PC-3 (cell line): ENCODE measurements at regions not wholly inside any gene's neighbourhood (a gene's known extent, or its start where the extent isn't known, plus 50 kb on each side); places are given as distances from the start of the nearest gene placed in this dataset.
"Not testable (repeated sequence)": the region's sequence is repeated elsewhere in the genome, so short reads cannot be mapped to it uniquely, and the experiment has no call there.

Experiments used
- EZH2phosphoT487 ChIP-seq: fragments of 300-600 bp; sonication (generic); IDR thresholded peaks from 2 replicates; pipeline ENCODE4 v1.6.1; 2018; ENCODE audit warnings: mild to moderate bottlenecking, antibody characterized with exemption, low read length, borderline replicate concordance
- TF ChIP-seq, protein P1 (sequence below): fragments of 300-600 bp; sonication (generic); conservative IDR thresholded peaks from 2 replicates; pipeline ENCODE4 v1.5.1; 2017; ENCODE audit warnings: antibody characterized with exemption, low read depth, mild to moderate bottlenecking, low read length

DNA sequence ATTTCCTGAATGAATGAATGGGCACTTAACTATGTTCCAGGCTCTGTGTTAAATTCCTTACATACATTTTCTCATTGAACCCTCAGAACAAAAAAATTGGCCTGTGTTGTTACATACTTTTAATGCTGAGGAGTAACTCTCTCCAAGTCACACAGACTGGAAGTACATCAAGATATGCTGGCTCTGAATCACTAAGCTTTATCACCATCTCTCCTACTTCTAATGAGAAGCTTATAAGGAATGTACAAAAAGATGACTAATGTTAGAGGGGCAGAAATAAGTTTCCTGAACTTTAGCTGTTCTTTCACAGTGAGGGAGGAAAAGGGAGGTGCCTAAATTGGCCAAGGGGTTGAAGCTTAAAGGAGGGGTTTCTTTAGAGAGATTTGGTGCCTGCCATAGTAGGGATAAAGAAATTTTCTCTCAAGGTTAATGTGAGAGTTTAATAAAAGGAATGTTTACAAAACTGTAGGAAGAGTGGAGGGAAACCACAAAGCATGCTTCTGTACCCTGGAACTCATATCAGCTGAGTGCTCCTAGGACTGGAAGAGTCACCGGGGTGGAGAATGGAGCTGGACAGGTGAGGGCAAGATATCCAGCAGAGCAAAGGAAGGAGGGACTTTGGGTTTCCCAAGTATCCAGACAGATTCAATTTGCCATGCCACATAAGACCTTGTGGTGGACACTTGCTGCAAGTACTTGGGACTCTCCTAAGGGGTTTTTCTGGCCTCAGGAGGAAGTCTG is 1718.4 kb downstream of the KHDRBS2 start:
- TF ChIP-seq, protein P1, sequence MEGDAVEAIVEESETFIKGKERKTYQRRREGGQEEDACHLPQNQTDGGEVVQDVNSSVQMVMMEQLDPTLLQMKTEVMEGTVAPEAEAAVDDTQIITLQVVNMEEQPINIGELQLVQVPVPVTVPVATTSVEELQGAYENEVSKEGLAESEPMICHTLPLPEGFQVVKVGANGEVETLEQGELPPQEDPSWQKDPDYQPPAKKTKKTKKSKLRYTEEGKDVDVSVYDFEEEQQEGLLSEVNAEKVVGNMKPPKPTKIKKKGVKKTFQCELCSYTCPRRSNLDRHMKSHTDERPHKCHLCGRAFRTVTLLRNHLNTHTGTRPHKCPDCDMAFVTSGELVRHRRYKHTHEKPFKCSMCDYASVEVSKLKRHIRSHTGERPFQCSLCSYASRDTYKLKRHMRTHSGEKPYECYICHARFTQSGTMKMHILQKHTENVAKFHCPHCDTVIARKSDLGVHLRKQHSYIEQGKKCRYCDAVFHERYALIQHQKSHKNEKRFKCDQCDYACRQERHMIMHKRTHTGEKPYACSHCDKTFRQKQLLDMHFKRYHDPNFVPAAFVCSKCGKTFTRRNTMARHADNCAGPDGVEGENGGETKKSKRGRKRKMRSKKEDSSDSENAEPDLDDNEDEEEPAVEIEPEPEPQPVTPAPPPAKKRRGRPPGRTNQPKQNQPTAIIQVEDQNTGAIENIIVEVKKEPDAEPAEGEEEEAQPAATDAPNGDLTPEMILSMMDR, result not testable (repeated sequence)
- TF ChIP-seq EZH2phosphoT487, result not testable (repeated sequence)
